ENCODE measurements at regions not wholly inside any gene's neighbourhood (a gene's known extent, or its start where the extent isn't known, plus 50 kb on each side); places are given as distances from the start of the nearest gene placed in this dataset.
A peak's percentile ranks its signal among the peaks of the same experiment; 100 is the strongest.

GRCh38 chr4:124427095-124427767 lies 285.3 kb downstream of the ANKRD50 start:
- no peaks in the 10 kb centered on the region for H3K36me3 ChIP-seq
- WGBS: 96% methylated on average over 1 of the region's 1 CpG
- DNase-seq (ENCODE audit: low spot score in 2 of 2): peak in 1 of 2 donors; percentile 51
- H3K27me3 ChIP-seq: no peaks in the 10 kb centered on the region
- TF ChIP-seq EP300 (IDR thresholded peaks at IDR 0.05) (no peak), POLR2A (IDR thresholded peaks at IDR 0.05) (no peak), CTCF (IDR thresholded peaks at IDR 0.05) (no peak), POLR2AphosphoS5 (IDR thresholded peaks at IDR 0.05) (no peak)
- H3K9me3 ChIP-seq: no peaks in the 10 kb centered on the region
- H3K27ac ChIP-seq: no peak overlapping the region
- H3K4me1 ChIP-seq: peaks cover 3% of the 10 kb centered on the region
- H3K4me3 ChIP-seq: no peak overlapping the region

DNA sequence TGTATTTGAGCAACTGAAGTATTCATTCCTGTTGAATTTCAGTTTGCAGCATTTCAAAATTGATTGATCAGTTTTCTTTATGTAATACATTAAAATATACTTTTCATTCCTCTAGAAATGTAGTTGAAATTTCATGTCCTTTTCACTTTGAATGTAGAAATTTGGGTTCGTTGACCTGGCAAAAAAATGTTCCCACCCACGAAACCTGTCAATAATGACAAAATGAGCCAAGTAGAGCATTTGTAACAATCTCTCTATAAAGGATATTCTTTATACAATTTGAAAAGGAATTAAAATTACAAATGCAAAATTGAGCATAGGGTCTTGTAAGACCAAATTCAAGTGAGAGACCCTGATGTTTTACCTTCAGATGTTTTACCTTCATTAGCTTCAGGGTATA lies 283.9 kb downstream of the ANKRD50 start:
- H3K4me1 ChIP-seq: peaks cover 3% of the 10 kb centered on the region
- no peaks in the 10 kb centered on the region for H3K9me3 ChIP-seq
- H3K4me3 ChIP-seq: no peak overlapping the region
- no peak for DNase-seq (ENCODE audit: low spot score in 2 of 2)
- H3K27ac ChIP-seq: no peak overlapping the region
- no peaks in the 10 kb centered on the region for H3K36me3 ChIP-seq
- 91% methylated on average over 2 of the region's 2 CpGs for WGBS
- TF ChIP-seq CTCF (IDR thresholded peaks at IDR 0.05): no peak
- TF ChIP-seq EP300 (IDR thresholded peaks at IDR 0.05): no peak
- TF ChIP-seq POLR2A (IDR thresholded peaks at IDR 0.05): no peak
- no peak for TF ChIP-seq POLR2AphosphoS5 (IDR thresholded peaks at IDR 0.05)
- no peaks in the 10 kb centered on the region for H3K27me3 ChIP-seq

- Histone ChIP-seq H3K4me3 (no peak overlapping the region), H3K9me3 (no peaks in the 10 kb centered on the region), H3K4me1 (peaks cover 3% of the 10 kb centered on the region), H3K27ac (no peak overlapping the region), H3K27me3 (no peaks in the 10 kb centered on the region), H3K36me3 (no peaks in the 10 kb centered on the region)
- whole genome bisulfite sequencing: 61% methylated on average over 2 of the region's 2 CpGs
- no peak for DNase-seq (ENCODE audit: low spot score in 2 of 2)
- TF ChIP-seq CTCF (IDR thresholded peaks at IDR 0.05) (no peak), POLR2A (IDR thresholded peaks at IDR 0.05) (no peak)
These were observed 282.7 kb downstream of the ANKRD50 start for GRCh38 chr4:124429746-124430250.

- H3K4me1 ChIP-seq: peaks cover 7% of the 10 kb centered on the region
- H3K9me3 ChIP-seq: no peaks in the 10 kb centered on the region
- no peak for DNase-seq (ENCODE audit: low spot score in 2 of 2)
- H3K27ac ChIP-seq: no peak overlapping the region
- no peaks in the 10 kb centered on the region for H3K36me3 ChIP-seq
- H3K4me3 ChIP-seq: no peak overlapping the region
- H3K27me3 ChIP-seq: no peaks in the 10 kb centered on the region
- WGBS: 60% methylated on average over 2 of the region's 2 CpGs
- TF ChIP-seq POLR2A (IDR thresholded peaks at IDR 0.05) (no peak), EP300 (IDR thresholded peaks at IDR 0.05) (no peak), POLR2AphosphoS5 (IDR thresholded peaks at IDR 0.05) (no peak), CTCF (IDR thresholded peaks at IDR 0.05) (no peak)
These were observed 280.8 kb downstream of the ANKRD50 start for GRCh38 chr4:124431653-124432192.

GRCh38 chr4:124432500-124432899 lies 280.0 kb downstream of the ANKRD50 start:
- no peak for DNase-seq (ENCODE audit: low spot score in 2 of 2)
- H3K4me3 ChIP-seq: no peak overlapping the region
- 31% methylated on average over 4 of the region's 4 CpGs for WGBS
- H3K27ac ChIP-seq: no peak overlapping the region
- H3K36me3 ChIP-seq: no peaks in the 10 kb centered on the region
- TF ChIP-seq EP300 (IDR thresholded peaks at IDR 0.05) (no peak), POLR2A (IDR thresholded peaks at IDR 0.05) (no peak), CTCF (IDR thresholded peaks at IDR 0.05) (no peak), POLR2AphosphoS5 (IDR thresholded peaks at IDR 0.05) (no peak)
- no peaks in the 10 kb centered on the region for H3K27me3 ChIP-seq
- peaks cover 7% of the 10 kb centered on the region for H3K4me1 ChIP-seq
- H3K9me3 ChIP-seq: no peaks in the 10 kb centered on the region

All from suprapubic skin (tissue), 4 donors.